Pancreas (tissue), 10 donors: ENCODE measurements at regions not wholly inside any gene's neighbourhood (a gene's known extent, or its start where the extent isn't known, plus 50 kb on each side); places are given as distances from the start of the nearest gene placed in this dataset.

Source experiments
- ATAC-seq, 4 donors: fragments of 200-7000 bp; cut with Tn5 transposase; one replicate each; pipeline versions ENCODE4 v1.8.0 to v1.9.1; 2020; ENCODE audit warnings: mild to moderate bottlenecking in 4 of 4, moderate library complexity in 4 of 4
- DNase-seq, 6 donors: peaks; one replicate each; pipeline ENCODE4 v3.0.0-alpha.2; 2020
- FAIRE-seq: peaks from 2 replicates; lab custom pipeline; 2012; peaks lifted over from hg19 to GRCh38; lab: Jason Lieb, UNC
- H3K27ac ChIP-seq, 4 donors: fragments of 200-600 bp; sonication (generic); 1 replicate in 3 of 4; 2 replicates in 1 of 4; pipeline versions ENCODE4 v1.5.0 to v1.8.0; 2020
- H3K27me3 ChIP-seq, 4 donors: fragments of 200-600 bp; one replicate each; pipeline ENCODE4 v1.8.0; 2021
- H3K36me3 ChIP-seq, 3 donors: fragments of 200-600 bp; sonication (generic) in 1 of 3; one replicate each; pipeline versions ENCODE4 v1.5.0 to v1.8.0; 2020 to 2021
- H3K4me1 ChIP-seq, 3 donors: fragments of 200-600 bp; one replicate each; pipeline ENCODE4 v1.8.0; 2021
- H3K4me3 ChIP-seq, 4 donors: fragments of 200-600 bp; sonication (generic) in 2 of 4; one replicate each; pipeline versions ENCODE4 v1.5.0 to v1.8.0; 2020 to 2021
- H3K9me3 ChIP-seq, 4 donors: fragments of 200-600 bp; one replicate each; pipeline ENCODE4 v1.8.0; 2021
- CTCF ChIP-seq, 4 donors: fragments of 200-600 bp; sonication (generic) in 3 of 4; IDR thresholded peaks; one replicate each; pipeline versions ENCODE4 v1.5.0 to v1.8.0; 2021; ENCODE audit warnings: antibody characterized with exemption in 4 of 4
- WGBS, 2 donors: extraction: QIAGEN DNeasy Blood & Tissue Kit; methylation state at CpG; one replicate each; pipeline ENCODE4 v1.1.7; 2013; 5-methylcytosine and 5-hydroxymethylcytosine counted together
- intact Hi-C, 3 donors: fragments of 100-400 bp; cut with DNase I; formaldehyde crosslinking; loops; one replicate each; pipeline versions ENCODE4 v1.11.1 to v1.14.2; 2022
- donor health status: healthy with polysubstance abuse.
- donor health status: DM: no; HTN: no; CAD: no; lungs with moderate emphysema.
- donor health status: DM: no; HTN: no; CAD: no.
- donor health status: control.
- donor health status: control.
- donor health status: Bipolar disorder and iron deficiency.
- donor health status: DM: yes; HTN: yes; CAD: no.
- donor health status: DM: no; HTN: no; CAD: no.
- donor health status: DM: no; HTN: no; CAD: no.
- donor health status: DM: yes; HTN: yes; CAD: no.

- intact Hi-C loops, result no loop called here
- H3K4me3 ChIP-seq, result no peak overlapping the region
- TF ChIP-seq CTCF (IDR thresholded peaks at IDR 0.05), result no peak
- 38 to 46% methylated on average over 1 of the region's 1 CpG for WGBS, 2 donors
- ATAC-seq, result no peak
- no peaks in the 10 kb centered on the region for H3K9me3 ChIP-seq
- no peaks in the 10 kb centered on the region for H3K4me1 ChIP-seq
- no peak overlapping the region for H3K27ac ChIP-seq
- no peaks in the 10 kb centered on the region for H3K36me3 ChIP-seq
- no peak for FAIRE-seq
- no peaks in the 10 kb centered on the region for H3K27me3 ChIP-seq
- no peak for DNase-seq
Observed at GRCh38 chr18:38545071-38545470, 979.5 kb upstream of the CELF4 start.

DNA sequence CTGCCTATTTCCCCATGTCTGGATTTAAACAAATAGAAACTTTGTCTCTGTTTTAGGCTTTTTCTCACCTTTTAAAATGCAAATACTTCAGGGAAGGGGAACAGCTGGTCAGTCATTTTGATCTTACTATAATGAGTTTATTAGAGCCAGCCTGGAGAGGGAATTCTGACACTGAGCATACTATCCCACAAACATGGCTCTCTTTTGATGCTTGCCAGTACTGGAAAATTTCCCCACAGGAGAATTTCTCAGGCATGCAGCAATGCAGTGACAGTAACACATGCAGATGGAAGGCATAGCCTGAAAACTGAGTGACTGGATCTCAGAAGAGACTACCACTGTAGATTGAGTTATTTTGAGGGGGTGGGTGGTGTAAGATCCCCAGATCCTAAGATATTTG is 974.3 kb upstream of the CELF4 start:
- H3K27ac ChIP-seq, result no peak overlapping the region
- no peaks in the 10 kb centered on the region for H3K36me3 ChIP-seq
- DNase-seq, result no peak
- H3K27me3 ChIP-seq, result no peaks in the 10 kb centered on the region
- no peak for ATAC-seq
- intact Hi-C loops, result no loop called here
- H3K9me3 ChIP-seq, result no peaks in the 10 kb centered on the region
- H3K4me3 ChIP-seq, result no peak overlapping the region
- H3K4me1 ChIP-seq, result no peaks in the 10 kb centered on the region
- no peak for TF ChIP-seq CTCF (IDR thresholded peaks at IDR 0.05)
- FAIRE-seq, result no peak

GRCh38 chr18:38539371-38539770 is 973.8 kb upstream of the CELF4 start:
- Histone ChIP-seq H3K4me3 (no peak overlapping the region), H3K27me3 (no peaks in the 10 kb centered on the region), H3K36me3 (no peaks in the 10 kb centered on the region), H3K4me1 (no peaks in the 10 kb centered on the region), H3K27ac (no peak overlapping the region), H3K9me3 (no peaks in the 10 kb centered on the region)
- TF ChIP-seq CTCF (IDR thresholded peaks at IDR 0.05), result no peak
- intact Hi-C loops, result no loop called here
- DNase-seq (no peak), ATAC-seq (no peak), FAIRE-seq (no peak)

GRCh38 chr18:38534073-38534472 is 968.5 kb upstream of the CELF4 start:
- intact Hi-C loops, result no loop called here
- no peaks in the 10 kb centered on the region for H3K36me3 ChIP-seq
- DNase-seq (no peak), ATAC-seq (no peak), FAIRE-seq (no peak)
- no peaks in the 10 kb centered on the region for H3K27me3 ChIP-seq
- TF ChIP-seq CTCF (IDR thresholded peaks at IDR 0.05), result no peak
- H3K4me1 ChIP-seq, result no peaks in the 10 kb centered on the region
- no peak overlapping the region for H3K4me3 ChIP-seq
- no peak overlapping the region for H3K27ac ChIP-seq
- no peaks in the 10 kb centered on the region for H3K9me3 ChIP-seq

GRCh38 chr18:38526922-38527321 is 961.3 kb upstream of the CELF4 start:
- H3K4me1 ChIP-seq, result no peaks in the 10 kb centered on the region

More at GRCh38 chr18:38526922-38527321, 961.3 kb upstream of the CELF4 start:
- ATAC-seq (no peak), DNase-seq (no peak), FAIRE-seq (no peak)
- H3K36me3 ChIP-seq, result no peaks in the 10 kb centered on the region
- H3K27ac ChIP-seq, result no peak overlapping the region
- TF ChIP-seq CTCF (IDR thresholded peaks at IDR 0.05), result no peak
- H3K27me3 ChIP-seq, result no peaks in the 10 kb centered on the region
- no peaks in the 10 kb centered on the region for H3K9me3 ChIP-seq
- intact Hi-C loops, result no loop called here
- no peak overlapping the region for H3K4me3 ChIP-seq
